HG02623 (cell line): ENCODE measurements at regions not wholly inside any gene's neighbourhood (a gene's known extent, or its start where the extent isn't known, plus 50 kb on each side); places are given as distances from the start of the nearest gene placed in this dataset.
"Not testable (repeated sequence)": the region's sequence is repeated elsewhere in the genome, so short reads cannot be mapped to it uniquely, and the experiment has no call there.

Source experiments
- ATAC-seq: cut with Tn5 transposase; IDR thresholded peaks from one replicate; pipeline ENCODE4 v1.9.1; 2021; ENCODE audit warnings: moderate library complexity; ENCODE audit not compliant: unreplicated experiment

- ATAC-seq: no peak
Measured at GRCh38 chr10:60479305-60480020, 89.8 kb upstream of the ANK3 start.

GRCh38 chr10:60476451-60476850, 86.8 kb upstream of the ANK3 start:
- no peak for ATAC-seq

GRCh38 chr10:60473557-60473956, 83.9 kb upstream of the ANK3 start:
- no peak for ATAC-seq

GRCh38 chr10:60470091-60470490, 80.4 kb upstream of the ANK3 start:
- ATAC-seq: no peak

- ATAC-seq: not testable (repeated sequence)
Measured at GRCh38 chr10:60469147-60469546, 79.5 kb upstream of the ANK3 start.

- ATAC-seq: no peak
Measured at GRCh38 chr10:60467202-60467546, 77.5 kb upstream of the ANK3 start.

- ATAC-seq: no peak
Measured at GRCh38 chr10:60466267-60467201, 76.9 kb upstream of the ANK3 start.

GRCh38 chr10:60465801-60466200, 76.1 kb upstream of the ANK3 start:
- ATAC-seq: no peak

- ATAC-seq: no peak
Measured at GRCh38 chr10:60464659-60465058, 75.0 kb upstream of the ANK3 start.

GRCh38 chr10:60463746-60464145, 74.1 kb upstream of the ANK3 start:
- ATAC-seq: no peak

GRCh38 chr10:60461688-60462087, 72.0 kb upstream of the ANK3 start:
- no peak for ATAC-seq

- no peak for ATAC-seq
Measured at GRCh38 chr10:60459701-60460457, 70.2 kb upstream of the ANK3 start.

- no peak for ATAC-seq
Measured at GRCh38 chr10:60456053-60456452, 66.4 kb upstream of the ANK3 start.

GRCh38 chr10:60454336-60454735, 64.7 kb upstream of the ANK3 start:
- ATAC-seq: no peak

- ATAC-seq: no peak
Measured at GRCh38 chr10:60453036-60453435, 63.4 kb upstream of the ANK3 start.

- no peak for ATAC-seq
Measured at GRCh38 chr10:60450291-60450690, 60.6 kb upstream of the ANK3 start.

GRCh38 chr10:60448246-60448645, 58.6 kb upstream of the ANK3 start:
- ATAC-seq: no peak

GRCh38 chr10:60446851-60447250, 57.2 kb upstream of the ANK3 start:
- ATAC-seq: no peak

- ATAC-seq: no peak
Measured at GRCh38 chr10:60446070-60446833, 56.6 kb upstream of the ANK3 start.

- ATAC-seq: no peak
Measured at GRCh38 chr10:60444494-60445064, 54.9 kb upstream of the ANK3 start.
